ENCODE measurements at regions not wholly inside any gene's neighbourhood (a gene's known extent, or its start where the extent isn't known, plus 50 kb on each side); places are given as distances from the start of the nearest gene placed in this dataset.

GRCh38 chr13:100853434-100853833, 178.8 kb upstream of the TMTC4 start:
- no peak for DNase-seq

GRCh38 chr13:100852146-100852545, 177.6 kb upstream of the TMTC4 start:
- no peak for DNase-seq

GRCh38 chr13:100848304-100848703, 173.7 kb upstream of the TMTC4 start:
- DNase-seq = no peak

GRCh38 chr13:100845128-100845757, 170.6 kb upstream of the TMTC4 start:
- DNase-seq = no peak

GRCh38 chr13:100842136-100842535, 167.5 kb upstream of the TMTC4 start:
- no peak for DNase-seq

GRCh38 chr13:100838387-100838786, 163.8 kb upstream of the TMTC4 start:
- DNase-seq = no peak

- no peak for DNase-seq
These were observed 163.0 kb upstream of the TMTC4 start for GRCh38 chr13:100837631-100838030.

GRCh38 chr13:100836711-100837110, 162.1 kb upstream of the TMTC4 start:
- DNase-seq = no peak

GRCh38 chr13:100835695-100836094, 161.1 kb upstream of the TMTC4 start:
- DNase-seq = no peak

- DNase-seq = no peak
These were observed 158.8 kb upstream of the TMTC4 start for GRCh38 chr13:100833427-100833826.

GRCh38 chr13:100828226-100828625, 153.6 kb upstream of the TMTC4 start:
- no peak for DNase-seq

- no peak for DNase-seq
These were observed 153.0 kb upstream of the TMTC4 start for GRCh38 chr13:100827489-100828176.

- DNase-seq = no peak
These were observed 151.8 kb upstream of the TMTC4 start for GRCh38 chr13:100826441-100826840.

GRCh38 chr13:100825557-100825956, 151.0 kb upstream of the TMTC4 start:
- no peak for DNase-seq

GRCh38 chr13:100824366-100824765, 149.8 kb upstream of the TMTC4 start:
- DNase-seq = no peak

- DNase-seq = no peak
These were observed 148.9 kb upstream of the TMTC4 start for GRCh38 chr13:100823448-100823847.

- DNase-seq = no peak
These were observed 148.4 kb upstream of the TMTC4 start for GRCh38 chr13:100822871-100823443.

- DNase-seq = no peak
These were observed 144.1 kb upstream of the TMTC4 start for GRCh38 chr13:100818711-100819110.

- no peak for DNase-seq
These were observed 143.3 kb upstream of the TMTC4 start for GRCh38 chr13:100817928-100818327.

GRCh38 chr13:100815476-100816046, 141.0 kb upstream of the TMTC4 start:
- DNase-seq = no peak

- DNase-seq = no peak
These were observed 138.5 kb upstream of the TMTC4 start for GRCh38 chr13:100812982-100813584.

- no peak for DNase-seq
These were observed 137.3 kb upstream of the TMTC4 start for GRCh38 chr13:100811928-100812327.
